B cell (primary cell): ENCODE measurements at regions not wholly inside any gene's neighbourhood (a gene's known extent, or its start where the extent isn't known, plus 50 kb on each side); places are given as distances from the start of the nearest gene placed in this dataset.

Experiments used
- ATAC-seq: fragments of 200-7000 bp; cut with Tn5 transposase; one replicate; pipeline ENCODE4 v1.10.0; 2021; ENCODE audit warnings: low read depth, mild to moderate bottlenecking, moderate number of reproducible peaks, moderate library complexity
- CTCF ChIA-PET: fragments of 350-600 bp; sonication (Branson Sonifier 250); formaldehyde crosslinking; loops from one replicate; lab custom pipeline; 2021; ENCODE audit warnings: antibody characterized with exemption, inconsistent platforms; lab: Charles Lee
- POLR2A ChIA-PET: fragments of 350-600 bp; sonication (Branson Sonifier 250); formaldehyde crosslinking; loops from one replicate; lab custom pipeline; 2021; ENCODE audit warnings: antibody characterized with exemption; lab: Charles Lee
- DNase-seq: peaks from one replicate; pipeline ENCODE4 v3.0.0; 2013
- H2AFZ ChIP-seq: 2 replicates; pipeline ENCODE4 v1.6.1; 2012; ENCODE audit warnings: mild to moderate bottlenecking, low read depth, low read length; ENCODE audit not compliant: insufficient read depth, poor library complexity, severe bottlenecking
- H3K27ac ChIP-seq, 2 donors: 1 replicate in 1 of 2; 2 replicates in 1 of 2; pipeline ENCODE4 v1.5.1; 2012 to 2013; ENCODE audit warnings: low read length in 2 of 2, mild to moderate bottlenecking in 2 of 2, moderate library complexity in 1 of 2
- H3K27me3 ChIP-seq, 4 experiments: fragments of 200-600 bp in 1 of 4; sonication (generic) in 1 of 4; replicated peaks in 1 of 4; 1 replicate in 2 of 4; 2 replicates in 2 of 4; pipeline versions ENCODE4 v1.6.1 to v1.7.0; 2013 to 2016; ENCODE audit warnings: low read length in 3 of 4, mild to moderate bottlenecking in 2 of 4, mixed read lengths in 1 of 4, moderate library complexity in 1 of 4; ENCODE audit not compliant: insufficient read depth in 4 of 4, control insufficient read depth in 3 of 4; ENCODE audit errors: control extremely low read depth in 1 of 4
- H3K36me3 ChIP-seq, 2 experiments: replicated peaks in 1 of 2; 1 replicate in 1 of 2; 2 replicates in 1 of 2; pipeline versions ENCODE4 v1.6.1 to v1.7.1; 2013; ENCODE audit warnings: low read length in 1 of 2; ENCODE audit not compliant: insufficient read depth in 2 of 2, control insufficient read depth in 1 of 2; ENCODE audit errors: control extremely low read depth in 1 of 2, extremely low read depth in 1 of 2
- H3K4me1 ChIP-seq, 2 donors: fragments of 200-600 bp in 1 of 2; sonication (generic) in 1 of 2; 1 replicate in 1 of 2; 2 replicates in 1 of 2; pipeline versions ENCODE4 v1.5.1 to v1.6.1; 2013 to 2017; ENCODE audit warnings: low read length in 2 of 2; ENCODE audit not compliant: control insufficient read depth in 2 of 2, insufficient read depth in 2 of 2
- H3K4me2 ChIP-seq: replicated peaks from 2 replicates; pipeline ENCODE3; 2012; ENCODE audit warnings: mild to moderate bottlenecking, low read depth, low read length; ENCODE audit not compliant: poor library complexity, severe bottlenecking
- H3K4me3 ChIP-seq, 5 experiments: fragments of 200-600 bp in 1 of 5; sonication (generic) in 1 of 5; 1 replicate in 3 of 5; 2 replicates in 2 of 5; pipeline versions ENCODE4 v1.5.1 to v1.7.0; 2011 to 2016; ENCODE audit warnings: low read length in 4 of 5, mild to moderate bottlenecking in 4 of 5, low read depth in 2 of 5, control low read depth in 1 of 5, moderate library complexity in 1 of 5; ENCODE audit not compliant: insufficient read depth in 1 of 5; ENCODE audit errors: control extremely low read depth in 1 of 5, extremely low read depth in 1 of 5
- H3K79me2 ChIP-seq: fragments of 200-600 bp; sonication (generic); one replicate; pipeline ENCODE4 v1.6.0; 2016; ENCODE audit warnings: low read length; ENCODE audit not compliant: control insufficient read depth, insufficient read depth
- H3K9ac ChIP-seq: fragments of 200-600 bp; sonication (generic); 2 replicates; pipeline ENCODE4 v1.6.1; 2017; ENCODE audit warnings: mild to moderate bottlenecking, low read length, moderate library complexity
- H3K9me3 ChIP-seq, 3 donors: one replicate each; pipeline versions ENCODE4 v1.6.1 to v1.7.1; 2013; ENCODE audit warnings: low read length in 2 of 3; ENCODE audit not compliant: control insufficient read depth in 2 of 3, insufficient read depth in 1 of 3; ENCODE audit errors: control extremely low read depth in 1 of 3
- H4K20me1 ChIP-seq: 2 replicates; pipeline ENCODE4 v1.6.0; 2012; ENCODE audit warnings: mild to moderate bottlenecking, low read length; ENCODE audit not compliant: insufficient read depth, control insufficient read depth, poor library complexity, severe bottlenecking
- H3K27ac Mint-ChIP-seq: one replicate; pipeline ENCODE4 v1.8.0; 2021; ENCODE audit warnings: mixed read lengths
- H3K27me3 Mint-ChIP-seq: one replicate; pipeline ENCODE4 v1.8.0; 2021; ENCODE audit warnings: mixed read lengths
- H3K4me1 Mint-ChIP-seq: one replicate; pipeline ENCODE4 v1.8.0; 2021; ENCODE audit warnings: mixed read lengths
- H3K4me3 Mint-ChIP-seq: one replicate; pipeline ENCODE4 v1.8.0; 2021; ENCODE audit warnings: mixed read lengths
- H3K9me3 Mint-ChIP-seq: one replicate; pipeline ENCODE4 v1.8.0; 2022; ENCODE audit warnings: mixed read lengths; ENCODE audit not compliant: insufficient read depth
- EZH2 ChIP-seq: IDR thresholded peaks from 2 replicates; pipeline ENCODE4 v1.6.1; 2012; ENCODE audit warnings: borderline replicate concordance, low read depth, mild to moderate bottlenecking, moderate library complexity, low read length; ENCODE audit not compliant: insufficient read depth, poor library complexity, severe bottlenecking
- WGBS: methylation state at CpG from one replicate; pipeline ENCODE4 v1.1.5; 2013; ENCODE audit warnings: missing lambda C conversion rate; ENCODE audit not compliant: insufficient coverage; 5-methylcytosine and 5-hydroxymethylcytosine counted together
- intact Hi-C: fragments of 100-400 bp; cut with micrococcal nuclease; formaldehyde crosslinking; loops from one replicate; pipeline ENCODE4 v1.10.0; 2022
- TF ChIP-seq, protein P1 (sequence below): fragments of 200-600 bp; IDR thresholded peaks from one replicate; pipeline ENCODE4 v1.8.0; 2022; ENCODE audit warnings: antibody characterized with exemption, mild to moderate bottlenecking

DNA sequence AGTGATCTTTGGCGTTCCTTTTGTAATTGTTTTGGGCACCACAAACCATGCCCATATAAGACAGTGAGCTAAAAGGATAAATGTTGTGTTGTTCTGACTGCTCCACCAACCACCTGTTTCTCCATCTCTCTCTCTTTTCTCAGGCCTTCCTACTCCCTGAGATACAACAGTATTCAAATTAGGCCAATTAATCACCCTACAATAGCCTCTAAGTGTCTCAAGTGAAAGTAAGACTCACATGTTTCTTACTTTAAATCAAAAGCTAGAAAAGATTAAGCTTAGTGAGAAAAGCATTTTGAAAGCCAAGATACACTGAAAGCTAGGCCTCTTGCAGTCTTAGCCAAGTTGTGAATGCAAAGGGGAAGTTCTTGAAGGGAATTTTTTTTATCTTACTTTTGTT is 268.8 kb upstream of the NREP start:
- no peaks in the 10 kb centered on the region for H3K27me3 ChIP-seq
- no peak for TF ChIP-seq EZH2
- TF ChIP-seq, protein P1, sequence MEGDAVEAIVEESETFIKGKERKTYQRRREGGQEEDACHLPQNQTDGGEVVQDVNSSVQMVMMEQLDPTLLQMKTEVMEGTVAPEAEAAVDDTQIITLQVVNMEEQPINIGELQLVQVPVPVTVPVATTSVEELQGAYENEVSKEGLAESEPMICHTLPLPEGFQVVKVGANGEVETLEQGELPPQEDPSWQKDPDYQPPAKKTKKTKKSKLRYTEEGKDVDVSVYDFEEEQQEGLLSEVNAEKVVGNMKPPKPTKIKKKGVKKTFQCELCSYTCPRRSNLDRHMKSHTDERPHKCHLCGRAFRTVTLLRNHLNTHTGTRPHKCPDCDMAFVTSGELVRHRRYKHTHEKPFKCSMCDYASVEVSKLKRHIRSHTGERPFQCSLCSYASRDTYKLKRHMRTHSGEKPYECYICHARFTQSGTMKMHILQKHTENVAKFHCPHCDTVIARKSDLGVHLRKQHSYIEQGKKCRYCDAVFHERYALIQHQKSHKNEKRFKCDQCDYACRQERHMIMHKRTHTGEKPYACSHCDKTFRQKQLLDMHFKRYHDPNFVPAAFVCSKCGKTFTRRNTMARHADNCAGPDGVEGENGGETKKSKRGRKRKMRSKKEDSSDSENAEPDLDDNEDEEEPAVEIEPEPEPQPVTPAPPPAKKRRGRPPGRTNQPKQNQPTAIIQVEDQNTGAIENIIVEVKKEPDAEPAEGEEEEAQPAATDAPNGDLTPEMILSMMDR: no peak
- H3K9me3 ChIP-seq: peaks cover 0 to 7% (median 0%) of the 10 kb centered on the region in 3 donors
- no CpG with 5 or more reads among the region's 1 CpG for WGBS
- no peak overlapping the region for H3K4me2 ChIP-seq
- H3K4me3 ChIP-seq: no peak overlapping the region
- Mint-ChIP-seq H3K27ac (no peak overlapping the region), H3K9me3 (no peaks in the 10 kb centered on the region), H3K4me3 (no peak overlapping the region), H3K4me1 (no peaks in the 10 kb centered on the region), H3K27me3 (no peaks in the 10 kb centered on the region)
- H3K9ac ChIP-seq: no peak overlapping the region
- H3K79me2 ChIP-seq: no peaks in the 10 kb centered on the region
- no peak overlapping the region for H3K27ac ChIP-seq
- CTCF ChIA-PET: no interaction called here
- ATAC-seq (no peak), DNase-seq (no peak)
- H2AFZ ChIP-seq: no peak overlapping the region
- H3K36me3 ChIP-seq: no peaks in the 10 kb centered on the region
- no peaks in the 10 kb centered on the region for H3K4me1 ChIP-seq
- H4K20me1 ChIP-seq: no peaks in the 10 kb centered on the region
- intact Hi-C loops: no loop called here
- POLR2A ChIA-PET: no interaction called here

DNA sequence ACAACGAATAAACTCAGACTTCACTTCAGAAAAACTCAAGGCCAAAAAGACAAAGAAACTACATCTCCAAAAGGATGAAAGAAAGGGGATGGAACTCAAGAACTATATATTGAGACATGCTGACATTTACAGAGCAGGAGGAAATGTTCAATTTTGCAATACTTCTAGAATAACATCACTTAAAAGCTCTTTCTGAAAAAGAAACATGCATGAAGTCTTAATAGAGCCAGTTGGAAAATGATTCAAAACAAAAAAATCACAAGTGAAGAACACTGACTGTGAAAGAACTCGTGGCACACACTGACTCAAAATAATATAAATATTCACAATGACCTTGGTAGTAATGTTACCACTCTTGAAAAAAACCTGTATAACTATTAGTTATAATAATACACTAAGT is 267.8 kb upstream of the NREP start:
- no peak for DNase-seq
- Mint-ChIP-seq H3K27me3 (no peaks in the 10 kb centered on the region), H3K27ac (no peak overlapping the region), H3K4me1 (no peaks in the 10 kb centered on the region), H3K9me3 (no peaks in the 10 kb centered on the region), H3K4me3 (no peak overlapping the region)
- Histone ChIP-seq H2AFZ (no peak overlapping the region), H3K27ac (no peak overlapping the region), H3K27me3 (no peaks in the 10 kb centered on the region), H3K9ac (no peak overlapping the region), H3K79me2 (no peaks in the 10 kb centered on the region), H4K20me1 (no peaks in the 10 kb centered on the region), H3K4me2 (no peak overlapping the region), H3K4me3 (no peak overlapping the region), H3K9me3 (peaks cover 0 to 6% (median 0%) of the 10 kb centered on the region in 3 donors), H3K36me3 (no peaks in the 10 kb centered on the region), H3K4me1 (no peaks in the 10 kb centered on the region)
- CTCF ChIA-PET: no interaction called here
- no CpG with 5 or more reads among the region's 2 CpGs for WGBS
- no peak for ATAC-seq
- intact Hi-C loops: no loop called here
- TF ChIP-seq, protein P1: no peak
- no peak for TF ChIP-seq EZH2
- POLR2A ChIA-PET: no interaction called here
